SH-SY5Y (cell line): ENCODE measurements at regions not wholly inside any gene's neighbourhood (a gene's known extent, or its start where the extent isn't known, plus 50 kb on each side); places are given as distances from the start of the nearest gene placed in this dataset.

Experiments used
- GATA2 ChIP-seq: IDR thresholded peaks from 2 replicates; pipeline ENCODE4 v1.6.1; 2011; ENCODE audit warnings: mild to moderate bottlenecking, low read depth, low read length
- GATA3 ChIP-seq: IDR thresholded peaks from 2 replicates; pipeline ENCODE4 v1.6.1; 2011; ENCODE audit warnings: low read depth, mild to moderate bottlenecking, low read length, moderate library complexity

GRCh38 chr2:150133623-150134022 lies 353.8 kb downstream of the RND3 start:
- TF ChIP-seq GATA3 = no peak
- TF ChIP-seq GATA2 = no peak
